NCI-H1694 (cell line): ENCODE measurements at regions not wholly inside any gene's neighbourhood (a gene's known extent, or its start where the extent isn't known, plus 50 kb on each side); places are given as distances from the start of the nearest gene placed in this dataset.
A peak's percentile ranks its signal among the peaks of the same experiment; 100 is the strongest.
"Not testable (repeated sequence)": the region's sequence is repeated elsewhere in the genome, so short reads cannot be mapped to it uniquely, and the experiment has no call there.

Experiments used
- DNase-seq: peaks from one replicate; lab custom pipeline; 2025; lab: John Stamatoyannopoulos, UW

GRCh38 chr6:4725136-4725760 lies 51.0 kb upstream of the CDYL start:
- DNase-seq: not testable (repeated sequence)

- DNase-seq: not testable (repeated sequence)
Observed at GRCh38 chr6:4724727-4725126, 51.5 kb upstream of the CDYL start.

GRCh38 chr6:4723383-4723782 lies 52.8 kb upstream of the CDYL start:
- DNase-seq: no peak

- DNase-seq: not testable (repeated sequence)
Observed at GRCh38 chr6:4721368-4721767, 54.8 kb upstream of the CDYL start.

- DNase-seq: no peak
Observed at GRCh38 chr6:4719491-4719890, 56.7 kb upstream of the CDYL start.

- no peak for DNase-seq
Observed at GRCh38 chr6:4717856-4718255, 58.3 kb upstream of the CDYL start.

- DNase-seq: no peak
Observed at GRCh38 chr6:4717124-4717523, 59.1 kb upstream of the CDYL start.

- DNase-seq: no peak
Observed at GRCh38 chr6:4714961-4715501, 61.2 kb upstream of the CDYL start.

GRCh38 chr6:4712291-4712690 lies 63.9 kb upstream of the CDYL start:
- no peak for DNase-seq

- no peak for DNase-seq
Observed at GRCh38 chr6:4707011-4707410, 69.2 kb upstream of the CDYL start.

GRCh38 chr6:4705809-4706208 lies 70.4 kb upstream of the CDYL start:
- no peak for DNase-seq

- DNase-seq: no peak
Observed at GRCh38 chr6:4703382-4703781, 72.8 kb upstream of the CDYL start.

- DNase-seq: no peak
Observed at GRCh38 chr6:4698901-4699659, 77.1 kb upstream of the CDYL start.

GRCh38 chr6:4693173-4693970 lies 82.8 kb upstream of the CDYL start:
- DNase-seq: peak; percentile 53

- no peak for DNase-seq
Observed at GRCh38 chr6:4692664-4693063, 83.5 kb upstream of the CDYL start.

GRCh38 chr6:4687989-4688947 lies 87.9 kb upstream of the CDYL start:
- no peak for DNase-seq

GRCh38 chr6:4687656-4687988 lies 88.6 kb upstream of the CDYL start:
- no peak for DNase-seq

GRCh38 chr6:4682431-4683097 lies 93.6 kb upstream of the CDYL start:
- no peak for DNase-seq

- DNase-seq: no peak
Observed at GRCh38 chr6:4678506-4679300, 97.5 kb upstream of the CDYL start.

- DNase-seq: no peak
Observed at GRCh38 chr6:4677751-4678065, 98.5 kb upstream of the CDYL start.
